ENCODE measurements at regions not wholly inside any gene's neighbourhood (a gene's known extent, or its start where the extent isn't known, plus 50 kb on each side); places are given as distances from the start of the nearest gene placed in this dataset.
"Not testable (repeated sequence)": the region's sequence is repeated elsewhere in the genome, so short reads cannot be mapped to it uniquely, and the experiment has no call there.

DNA sequence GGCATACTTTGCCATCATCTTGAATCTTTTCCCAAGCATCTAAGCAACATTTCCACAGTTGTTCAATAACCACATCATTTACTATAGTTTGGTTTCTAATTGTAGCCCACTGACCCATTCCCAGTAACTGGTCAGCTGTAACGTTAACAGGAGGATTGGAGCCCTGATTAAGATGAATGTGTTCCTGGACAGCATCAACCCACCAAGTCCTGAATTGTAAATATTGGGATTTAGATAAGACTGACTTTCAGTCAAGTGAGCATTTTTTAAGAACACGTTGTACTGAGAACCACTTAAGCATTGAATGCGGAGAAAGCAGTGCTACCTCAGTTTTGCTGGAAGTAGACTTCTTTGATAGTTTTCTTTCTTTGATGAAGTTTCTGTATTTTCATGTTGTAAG is 53.3 kb upstream of the ARL4D start:
- not testable (repeated sequence) for DNase-seq

DNA sequence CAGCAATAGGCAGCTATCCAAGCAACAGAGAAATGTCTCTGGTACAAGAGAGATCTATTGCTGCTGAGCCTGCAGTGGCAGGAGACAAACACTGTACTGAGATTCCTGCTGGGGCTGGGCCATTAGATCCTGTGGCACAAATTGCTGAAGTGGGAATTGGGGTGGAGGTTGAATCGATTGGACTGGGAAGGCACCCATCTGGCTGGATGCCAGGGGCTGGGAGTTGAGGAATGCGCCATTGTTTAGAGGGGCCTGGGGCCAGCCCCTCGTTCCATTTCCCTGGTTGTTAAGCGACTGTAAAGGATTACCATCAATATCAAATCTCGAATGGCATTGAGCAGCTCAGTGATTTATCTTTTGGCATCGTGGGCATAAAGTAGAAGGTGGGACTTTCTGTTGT is 54.1 kb upstream of the ARL4D start:
- DNase-seq = no peak

DNA sequence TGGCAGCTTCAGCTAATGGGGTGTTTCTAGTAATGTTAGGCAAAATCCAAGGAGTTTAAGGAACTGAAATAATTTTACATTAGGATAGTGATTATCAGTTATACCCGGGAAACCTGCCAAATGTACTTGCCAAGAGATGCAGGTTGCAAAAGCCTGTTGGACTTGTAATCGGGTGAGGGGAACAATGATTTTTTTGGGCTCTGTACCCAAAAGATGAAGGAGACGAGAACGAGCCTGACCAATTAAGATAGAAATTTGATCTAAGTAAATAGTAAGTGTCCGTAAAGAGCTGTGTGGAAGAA is 56.3 kb upstream of the ARL4D start:
- DNase-seq = no peak

DNA sequence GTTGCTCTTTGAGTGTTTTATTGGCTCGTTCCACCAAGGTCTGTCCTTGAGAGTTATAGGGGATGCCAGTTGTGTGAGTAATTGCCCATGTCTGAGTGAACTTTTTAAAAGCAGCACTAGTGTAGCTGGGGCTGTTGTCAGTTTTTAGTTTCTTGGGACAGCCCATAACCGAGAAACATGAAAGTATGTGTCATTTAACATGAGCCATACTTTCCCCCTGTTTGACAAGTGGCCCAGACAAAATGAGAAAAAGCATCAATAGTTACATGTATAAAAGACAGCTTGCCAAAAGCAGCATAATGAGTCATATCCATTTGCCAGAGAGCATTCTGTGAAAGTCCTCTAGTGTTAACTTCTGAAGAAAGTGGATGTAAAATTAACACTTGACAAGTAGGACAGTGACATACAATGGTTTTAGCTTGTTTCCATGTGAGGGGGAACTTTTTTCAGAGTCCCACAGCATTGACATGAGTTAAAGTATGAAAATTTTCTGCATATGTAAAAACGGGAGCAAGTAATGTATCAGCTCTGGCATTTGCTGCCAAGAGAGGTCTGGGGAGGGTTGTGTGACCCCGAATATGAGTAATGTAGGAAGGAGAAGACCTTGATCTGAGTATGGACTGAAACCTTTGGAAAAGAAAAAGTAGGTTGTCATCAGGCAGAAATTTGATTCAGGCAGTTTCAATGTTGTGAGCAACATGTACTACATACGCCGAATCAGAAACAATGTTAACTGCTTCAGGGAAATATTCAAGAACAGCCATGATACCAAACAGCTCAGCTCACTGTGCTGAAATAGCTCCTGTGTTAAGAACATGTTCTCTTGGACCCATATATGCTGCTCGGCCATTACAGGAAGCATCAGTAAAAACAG is 56.8 kb upstream of the ARL4D start:
- peak; percentile 24 for DNase-seq

- DNase-seq = peak; percentile 25
These were observed 59.8 kb upstream of the ARL4D start for GRCh38 chr17:43338886-43339516.

GRCh38 chr17:43337684-43338428 is 60.9 kb upstream of the ARL4D start:
- DNase-seq = no peak

DNA sequence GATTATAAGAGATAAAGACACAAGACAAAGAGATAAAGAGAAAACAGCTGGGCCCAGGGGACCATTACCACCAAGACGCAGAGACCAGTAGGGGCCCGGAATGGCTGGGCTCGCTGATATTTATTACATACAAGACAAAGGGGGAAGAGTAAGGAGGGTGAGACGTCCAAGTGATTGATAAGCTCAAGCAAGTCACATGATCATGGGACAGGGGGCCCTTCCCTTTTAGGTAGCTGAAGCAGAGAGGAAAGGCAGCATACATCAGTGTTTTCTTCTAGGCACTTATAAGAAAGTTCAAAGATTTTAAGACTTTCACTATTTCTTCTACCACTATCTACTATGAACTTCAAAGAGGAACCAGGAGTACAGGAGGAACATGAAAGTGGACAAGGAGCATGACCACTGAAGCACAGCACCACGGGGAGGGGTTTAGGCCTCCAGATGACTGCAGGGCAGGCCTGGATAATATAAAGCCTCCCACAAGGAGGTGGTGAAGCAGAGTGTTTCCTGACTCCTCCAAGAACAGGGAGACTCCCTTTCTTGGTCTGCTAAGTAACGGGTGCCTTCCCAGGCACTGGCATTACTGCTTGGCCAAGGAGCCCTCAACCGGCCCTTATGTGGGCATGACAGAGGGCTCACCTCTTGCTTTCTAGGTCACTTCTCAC is 63.9 kb upstream of the ARL4D start:
- no peak for DNase-seq

- no peak for DNase-seq
These were observed 65.3 kb upstream of the ARL4D start for GRCh38 chr17:43333433-43333943.

DNA sequence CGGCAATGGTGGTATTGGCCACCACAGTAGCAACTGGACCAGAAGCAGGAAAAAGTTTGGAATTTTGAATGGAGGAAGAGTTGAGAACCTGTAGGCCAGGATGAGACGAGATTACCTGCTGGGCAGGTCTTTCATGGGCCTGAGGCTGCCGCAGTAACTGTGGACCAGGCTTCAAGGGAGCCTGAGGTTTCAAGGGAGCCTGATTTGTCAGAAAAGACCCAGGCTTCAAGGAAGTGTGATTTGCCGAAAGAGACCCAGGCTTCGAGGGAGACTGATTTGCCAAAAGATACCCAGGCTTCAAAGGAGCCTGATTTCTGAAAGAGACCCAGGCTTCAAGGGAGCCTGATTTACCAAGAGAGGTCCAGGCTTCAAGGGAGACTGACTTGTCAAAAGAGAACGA is 66.6 kb upstream of the ARL4D start:
- DNase-seq = no peak

DNA sequence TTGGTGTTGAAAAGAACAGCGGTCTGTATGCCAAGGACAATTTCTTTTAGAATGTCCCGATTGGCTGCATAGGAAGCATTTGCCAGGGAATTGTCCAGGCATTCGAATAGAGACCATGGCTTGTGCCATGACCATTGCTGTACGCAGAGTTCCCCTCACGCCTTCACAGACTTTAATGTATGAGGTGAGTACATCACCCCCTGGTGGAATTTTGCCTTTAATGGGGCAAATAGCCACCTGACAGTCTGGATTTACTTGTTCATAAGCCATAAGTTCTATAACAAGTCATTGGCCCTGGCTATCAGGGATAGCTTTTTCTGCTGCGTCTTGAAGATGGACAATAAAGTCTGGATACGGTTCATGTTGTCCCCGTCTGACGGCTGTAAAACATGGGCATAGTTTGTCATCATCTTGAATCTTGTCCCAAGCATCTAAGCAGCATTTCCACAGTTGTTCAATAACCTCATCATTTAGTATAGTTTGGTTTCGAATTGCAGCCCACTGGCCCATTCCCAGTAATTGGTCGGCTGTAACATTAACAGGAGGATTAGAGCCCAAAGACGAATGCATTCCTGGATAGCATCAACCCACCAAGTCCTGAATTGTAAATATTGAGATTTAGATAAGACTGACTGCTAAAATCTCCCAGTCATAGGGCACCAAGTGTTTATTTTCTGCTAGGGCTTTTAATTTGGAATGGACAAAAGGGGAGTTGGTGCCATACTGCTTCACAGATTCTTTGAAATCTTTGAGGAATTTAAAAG is 67.7 kb upstream of the ARL4D start:
- no peak for DNase-seq

GRCh38 chr17:43329183-43329582 is 69.6 kb upstream of the ARL4D start:
- no peak for DNase-seq

- no peak for DNase-seq
These were observed 70.1 kb upstream of the ARL4D start for GRCh38 chr17:43328650-43329049.

DNA sequence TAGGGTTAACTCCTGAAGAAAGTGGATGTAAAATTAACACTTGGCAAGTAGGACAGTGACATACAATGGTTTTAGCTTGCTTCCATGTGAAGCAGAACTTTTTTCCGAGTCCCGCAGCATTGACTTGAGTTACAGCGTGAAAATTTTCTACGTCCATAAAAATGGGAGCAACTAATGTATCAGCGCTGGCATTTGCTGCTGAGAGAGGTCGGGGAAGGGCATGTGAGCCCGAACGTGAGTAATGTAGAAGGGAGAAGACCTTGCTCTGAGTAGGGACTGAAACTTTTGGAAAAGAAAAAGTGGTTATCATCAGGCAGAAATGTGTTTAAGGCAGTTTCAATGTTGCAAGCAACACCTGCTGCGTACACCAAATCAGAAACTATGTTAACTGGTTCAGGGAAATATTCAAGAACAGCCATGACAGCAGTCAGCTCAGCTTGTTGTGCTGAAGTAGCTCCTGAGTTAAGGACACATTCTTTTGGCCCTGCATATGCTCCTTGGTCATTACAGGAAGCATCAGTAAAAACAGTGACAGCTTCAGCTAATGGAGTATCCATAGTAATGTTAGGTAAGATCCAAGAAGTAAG is 70.9 kb upstream of the ARL4D start:
- DNase-seq = no peak

- DNase-seq = no peak
These were observed 71.4 kb upstream of the ARL4D start for GRCh38 chr17:43327421-43327820.

- no peak for DNase-seq
These were observed 72.1 kb upstream of the ARL4D start for GRCh38 chr17:43326490-43327275.

DNA sequence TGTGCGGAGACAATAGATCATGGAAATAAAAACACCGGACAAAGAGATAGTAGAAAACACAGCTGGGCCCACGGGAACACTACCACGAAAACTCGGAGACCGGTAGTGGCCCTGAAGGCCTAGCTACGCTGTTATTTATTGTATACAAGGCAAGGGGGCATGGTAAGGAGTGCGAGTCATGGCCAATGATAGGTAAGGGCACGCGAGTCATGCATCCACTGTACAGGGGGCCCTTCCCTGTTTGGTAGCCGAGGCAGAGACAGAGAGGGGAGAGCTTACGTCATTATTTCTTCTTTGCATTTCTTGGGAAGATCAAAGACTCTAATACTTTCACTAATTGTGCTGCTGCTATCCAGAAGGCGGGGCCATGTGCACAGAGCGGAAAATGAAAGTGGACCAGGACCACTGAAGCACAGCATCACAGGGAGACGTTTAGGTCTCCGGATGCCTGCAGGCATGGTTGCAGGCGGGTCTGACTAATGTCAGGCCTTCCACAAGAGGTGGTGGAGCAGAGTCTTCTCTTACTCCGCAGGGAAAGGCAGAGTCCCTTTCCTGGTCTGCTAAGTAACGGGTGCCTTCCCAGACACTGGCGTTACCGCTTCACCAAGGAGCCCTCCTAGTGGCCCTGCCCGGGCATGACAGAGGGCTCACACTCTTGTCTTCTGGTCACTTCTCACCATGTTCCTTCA is 74.4 kb upstream of the ARL4D start:
- DNase-seq = no peak

DNA sequence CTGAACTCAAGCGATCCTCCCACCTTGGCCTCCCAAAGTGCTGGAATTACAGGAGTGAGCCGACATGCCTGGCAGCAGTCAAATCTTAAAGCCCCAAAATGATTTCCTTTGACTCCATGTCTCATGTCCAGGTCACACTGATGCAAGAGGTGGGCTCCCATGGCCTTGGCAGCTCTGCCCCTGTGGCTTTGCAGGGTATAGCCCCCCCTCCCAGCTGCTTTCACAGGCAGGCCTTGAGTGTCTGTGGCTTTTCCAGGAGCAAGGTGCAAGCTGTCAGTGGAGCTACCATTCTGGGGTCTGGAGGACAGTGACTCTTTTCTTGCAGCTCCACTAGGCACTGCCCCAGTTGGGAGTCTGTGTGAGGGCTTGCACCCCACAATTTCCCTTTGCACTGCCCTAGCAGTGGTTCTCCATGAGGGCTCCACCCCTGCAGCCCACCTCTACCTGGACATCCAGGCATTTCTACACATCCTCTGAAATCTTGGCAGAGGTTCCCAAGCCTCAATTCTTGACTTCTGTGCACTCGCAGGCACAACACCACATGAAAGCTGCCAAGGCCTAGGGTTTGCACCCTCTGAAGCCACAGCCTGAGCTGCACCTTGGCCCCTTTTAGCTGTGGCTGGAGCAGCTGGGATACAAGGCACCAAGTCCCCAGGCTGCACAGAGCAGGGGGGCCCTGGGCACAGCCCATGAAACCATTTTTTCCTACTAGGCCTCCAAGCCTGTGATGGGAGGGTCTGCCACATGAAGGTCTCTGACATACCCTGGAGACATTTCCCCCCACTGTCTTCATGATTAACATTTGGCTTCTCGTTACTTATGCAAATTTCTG is 79.3 kb upstream of the ARL4D start:
- DNase-seq = no peak

DNA sequence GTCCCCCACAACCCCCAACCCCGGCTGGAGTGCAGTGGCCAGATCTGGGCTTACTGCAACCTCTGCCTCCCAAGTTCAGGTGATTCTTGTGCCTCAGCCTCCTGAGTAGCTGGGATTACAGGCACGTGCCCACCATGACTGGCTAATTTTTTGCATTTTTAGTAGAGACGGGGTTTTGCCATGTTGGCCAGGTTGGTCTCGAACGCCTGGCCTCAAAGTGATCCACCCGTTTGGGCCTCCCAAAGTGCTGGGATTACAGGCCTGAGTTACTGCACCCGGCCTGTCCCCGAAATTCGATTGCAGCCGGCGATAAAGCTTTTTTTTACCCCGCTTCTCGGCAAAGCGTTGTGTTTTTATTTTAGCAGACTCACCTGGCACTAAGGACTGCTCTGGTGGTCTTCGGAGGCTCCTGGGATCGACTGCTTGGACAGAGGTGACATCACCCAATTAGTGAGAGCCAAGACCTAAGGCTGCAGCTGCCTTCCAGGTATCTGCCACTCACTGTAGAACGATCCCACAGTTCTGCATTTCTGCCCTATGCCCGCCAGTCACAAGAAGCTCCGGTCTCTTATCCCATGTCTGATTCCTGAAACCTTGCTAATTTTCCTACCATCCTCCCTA is 82.2 kb upstream of the ARL4D start:
- DNase-seq = no peak

GRCh38 chr17:43315858-43316521 is 82.2 kb upstream of the RNU2-1 start:
- DNase-seq = no peak

Data from amniotic stem cell (primary cell).